Upper lobe of left lung (tissue), 4 donors: ENCODE measurements at regions not wholly inside any gene's neighbourhood (a gene's known extent, or its start where the extent isn't known, plus 50 kb on each side); places are given as distances from the start of the nearest gene placed in this dataset.

Experiments
- EP300 ChIP-seq, 4 donors: sonication (generic); formaldehyde crosslinking; IDR thresholded peaks; one replicate each; pipeline ENCODE4 v1.5.1; 2017; ENCODE audit warnings: antibody characterized with exemption in 4 of 4, control low read depth in 2 of 4
- POLR2A ChIP-seq, 4 donors: fragments of 450-650 bp; IDR thresholded peaks; one replicate each; pipeline ENCODE4 v1.5.1; 2016 to 2017; ENCODE audit warnings: antibody characterized with exemption in 4 of 4, mild to moderate bottlenecking in 2 of 4
- POLR2AphosphoS5 ChIP-seq, 2 donors: sonication (generic); formaldehyde crosslinking; IDR thresholded peaks; one replicate each; pipeline ENCODE4 v1.5.1; 2017; ENCODE audit warnings: antibody characterized with exemption in 2 of 2
- TF ChIP-seq, protein P1 (sequence below), 6 experiments: fragments of 450-650 bp in 4 of 6; fragments of 200-600 bp in 2 of 6; sonication (generic) in 2 of 6; IDR thresholded peaks; one replicate each; pipeline ENCODE4 v1.5.1; 2016 to 2019; ENCODE audit warnings: antibody characterized with exemption in 6 of 6

DNA sequence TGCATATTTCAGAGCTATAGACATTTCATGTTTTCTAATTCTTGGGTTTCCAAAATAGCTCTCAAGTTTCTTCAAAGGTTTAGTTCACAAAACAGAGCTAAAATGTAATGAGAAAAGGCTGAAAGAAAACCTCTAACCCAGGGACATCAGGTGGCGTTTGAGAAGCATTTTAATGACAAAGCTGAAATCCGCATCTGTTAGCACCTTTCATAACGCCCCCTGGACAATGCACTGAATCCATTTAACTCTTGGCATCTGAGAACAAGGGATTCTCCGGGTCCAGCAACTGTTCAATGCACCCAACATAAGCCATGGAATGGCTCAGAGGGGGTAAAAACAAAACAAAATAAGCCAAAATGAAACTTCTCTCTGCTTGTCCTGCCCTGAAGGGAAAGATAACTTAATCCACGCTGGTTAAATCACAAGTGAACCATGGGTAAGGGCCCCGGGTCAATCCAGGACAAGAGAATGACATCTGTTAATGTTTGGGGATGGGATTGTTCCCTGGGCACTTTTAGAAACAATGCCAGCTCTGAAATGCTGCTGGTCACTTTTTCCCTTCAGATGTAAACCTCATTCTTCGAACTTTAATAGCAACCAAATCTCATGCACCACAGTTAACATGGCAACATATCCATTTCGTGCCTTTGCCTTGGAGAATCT lies 466.2 kb upstream of the ADAMTS9 start:
- TF ChIP-seq, protein P1, sequence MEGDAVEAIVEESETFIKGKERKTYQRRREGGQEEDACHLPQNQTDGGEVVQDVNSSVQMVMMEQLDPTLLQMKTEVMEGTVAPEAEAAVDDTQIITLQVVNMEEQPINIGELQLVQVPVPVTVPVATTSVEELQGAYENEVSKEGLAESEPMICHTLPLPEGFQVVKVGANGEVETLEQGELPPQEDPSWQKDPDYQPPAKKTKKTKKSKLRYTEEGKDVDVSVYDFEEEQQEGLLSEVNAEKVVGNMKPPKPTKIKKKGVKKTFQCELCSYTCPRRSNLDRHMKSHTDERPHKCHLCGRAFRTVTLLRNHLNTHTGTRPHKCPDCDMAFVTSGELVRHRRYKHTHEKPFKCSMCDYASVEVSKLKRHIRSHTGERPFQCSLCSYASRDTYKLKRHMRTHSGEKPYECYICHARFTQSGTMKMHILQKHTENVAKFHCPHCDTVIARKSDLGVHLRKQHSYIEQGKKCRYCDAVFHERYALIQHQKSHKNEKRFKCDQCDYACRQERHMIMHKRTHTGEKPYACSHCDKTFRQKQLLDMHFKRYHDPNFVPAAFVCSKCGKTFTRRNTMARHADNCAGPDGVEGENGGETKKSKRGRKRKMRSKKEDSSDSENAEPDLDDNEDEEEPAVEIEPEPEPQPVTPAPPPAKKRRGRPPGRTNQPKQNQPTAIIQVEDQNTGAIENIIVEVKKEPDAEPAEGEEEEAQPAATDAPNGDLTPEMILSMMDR (IDR thresholded peaks at IDR 0.05) = no peak
- no peak for TF ChIP-seq POLR2A (IDR thresholded peaks at IDR 0.05)
- no peak for TF ChIP-seq POLR2AphosphoS5 (IDR thresholded peaks at IDR 0.05)
- TF ChIP-seq EP300 (IDR thresholded peaks at IDR 0.05) = no peak
